Smooth muscle cell (in vitro differentiated cells): ENCODE measurements at regions not wholly inside any gene's neighbourhood (a gene's known extent, or its start where the extent isn't known, plus 50 kb on each side); places are given as distances from the start of the nearest gene placed in this dataset.

Experiments
- DNase-seq: peaks from one replicate; lab custom pipeline; 2025; ENCODE audit not compliant: unreplicated experiment; lab: John Stamatoyannopoulos, UW
- H2AFZ ChIP-seq: fragments of 200-600 bp; sonication (generic); 2 replicates; pipeline ENCODE4 v1.6.0; 2016; ENCODE audit warnings: antibody characterized with exemption, low read depth, mild to moderate bottlenecking
- H3F3A ChIP-seq: fragments of 200-600 bp; sonication (generic); 2 replicates; pipeline ENCODE4 v1.6.0; 2017; ENCODE audit warnings: antibody characterized with exemption, low read depth
- H3K27ac ChIP-seq: fragments of 200-600 bp; sonication (generic); 2 replicates; pipeline ENCODE4 v1.5.1; 2016; ENCODE audit warnings: low read depth, mild to moderate bottlenecking
- H3K27me3 ChIP-seq: fragments of 200-600 bp; sonication (generic); 2 replicates; pipeline ENCODE4 v1.6.1; 2016; ENCODE audit warnings: low read depth, mild to moderate bottlenecking
- H3K36me3 ChIP-seq: fragments of 200-600 bp; sonication (generic); 2 replicates; pipeline ENCODE4 v1.5.1; 2016; ENCODE audit warnings: low read depth
- H3K4me1 ChIP-seq: fragments of 200-600 bp; sonication (generic); 2 replicates; pipeline ENCODE4 v1.5.1; 2016; ENCODE audit warnings: low read depth
- H3K4me2 ChIP-seq: fragments of 200-600 bp; sonication (generic); 2 replicates; pipeline ENCODE4 v1.6.0; 2016; ENCODE audit warnings: mild to moderate bottlenecking
- H3K4me3 ChIP-seq: fragments of 200-600 bp; sonication (generic); 2 replicates; pipeline ENCODE4 v1.5.1; 2016; ENCODE audit warnings: mild to moderate bottlenecking
- H3K79me2 ChIP-seq: fragments of 200-600 bp; sonication (generic); 2 replicates; pipeline ENCODE4 v1.6.0; 2016; ENCODE audit warnings: low read depth, mild to moderate bottlenecking
- H3K9ac ChIP-seq: fragments of 200-600 bp; sonication (generic); 2 replicates; pipeline ENCODE4 v1.6.0; 2016; ENCODE audit warnings: low read depth
- H3K9me3 ChIP-seq: fragments of 200-600 bp; sonication (generic); replicated peaks from 2 replicates; pipeline ENCODE4 v1.5.1; 2016; ENCODE audit warnings: low read depth
- H4K20me1 ChIP-seq: fragments of 200-600 bp; sonication (generic); 2 replicates; pipeline ENCODE4 v1.6.0; 2016; ENCODE audit warnings: low read depth
- WGBS: methylation state at CpG from one replicate; pipeline ENCODE4 v1.1.7; 2016; ENCODE audit warnings: low lambda C conversion rate; 5-methylcytosine and 5-hydroxymethylcytosine counted together
- TF ChIP-seq, protein P1 (sequence below): fragments of 200-600 bp; sonication (generic); IDR thresholded peaks from 2 replicates; pipeline ENCODE4 v1.5.1; 2017; ENCODE audit warnings: borderline replicate concordance, mild to moderate bottlenecking, antibody characterized with exemption; ENCODE audit not compliant: insufficient read depth, poor library complexity, severe bottlenecking

DNA sequence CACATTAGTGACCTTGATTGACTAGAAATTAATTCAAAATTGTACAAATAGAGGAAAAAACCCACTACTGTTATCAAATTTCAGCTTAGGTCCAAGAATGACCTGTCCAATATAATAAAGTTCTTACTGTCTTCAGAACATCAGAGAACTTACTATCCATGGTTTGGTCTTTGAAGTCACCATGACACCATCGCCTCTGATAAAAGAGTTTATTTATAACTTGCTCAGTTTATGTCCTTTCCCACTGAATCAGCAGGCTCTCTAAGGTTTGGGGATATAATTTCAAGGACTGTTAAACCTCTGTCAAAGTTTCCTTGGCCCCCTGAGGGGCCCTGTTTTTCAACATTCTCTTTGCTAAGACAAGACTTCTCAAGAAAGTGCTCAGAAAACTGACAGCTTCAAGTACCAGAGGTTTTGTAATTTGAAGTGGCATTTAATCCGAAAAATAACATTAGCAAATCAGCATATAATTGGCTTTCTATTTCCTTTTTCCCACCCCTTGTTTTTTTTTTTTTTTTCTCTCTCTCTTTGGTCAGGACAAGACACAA lies 191.7 kb upstream of the FERD3L start:
- Histone ChIP-seq H3K27ac (peak overlapping the region; percentile 52), H3K4me2 (peak overlapping the region; percentile 65), H3K36me3 (no peaks in the 10 kb centered on the region), H2AFZ (peak overlapping the region; percentile 34), H3K9ac (no peak overlapping the region), H3K27me3 (no peaks in the 10 kb centered on the region), H3F3A (no peaks in the 10 kb centered on the region), H3K9me3 (no peaks in the 10 kb centered on the region), H4K20me1 (no peaks in the 10 kb centered on the region), H3K4me1 (peaks cover 16% of the 10 kb centered on the region), H3K79me2 (no peaks in the 10 kb centered on the region), H3K4me3 (no peak overlapping the region)
- WGBS = 49% methylated on average over 2 of the region's 2 CpGs
- TF ChIP-seq, protein P1, sequence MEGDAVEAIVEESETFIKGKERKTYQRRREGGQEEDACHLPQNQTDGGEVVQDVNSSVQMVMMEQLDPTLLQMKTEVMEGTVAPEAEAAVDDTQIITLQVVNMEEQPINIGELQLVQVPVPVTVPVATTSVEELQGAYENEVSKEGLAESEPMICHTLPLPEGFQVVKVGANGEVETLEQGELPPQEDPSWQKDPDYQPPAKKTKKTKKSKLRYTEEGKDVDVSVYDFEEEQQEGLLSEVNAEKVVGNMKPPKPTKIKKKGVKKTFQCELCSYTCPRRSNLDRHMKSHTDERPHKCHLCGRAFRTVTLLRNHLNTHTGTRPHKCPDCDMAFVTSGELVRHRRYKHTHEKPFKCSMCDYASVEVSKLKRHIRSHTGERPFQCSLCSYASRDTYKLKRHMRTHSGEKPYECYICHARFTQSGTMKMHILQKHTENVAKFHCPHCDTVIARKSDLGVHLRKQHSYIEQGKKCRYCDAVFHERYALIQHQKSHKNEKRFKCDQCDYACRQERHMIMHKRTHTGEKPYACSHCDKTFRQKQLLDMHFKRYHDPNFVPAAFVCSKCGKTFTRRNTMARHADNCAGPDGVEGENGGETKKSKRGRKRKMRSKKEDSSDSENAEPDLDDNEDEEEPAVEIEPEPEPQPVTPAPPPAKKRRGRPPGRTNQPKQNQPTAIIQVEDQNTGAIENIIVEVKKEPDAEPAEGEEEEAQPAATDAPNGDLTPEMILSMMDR = no peak
- no peak for DNase-seq

DNA sequence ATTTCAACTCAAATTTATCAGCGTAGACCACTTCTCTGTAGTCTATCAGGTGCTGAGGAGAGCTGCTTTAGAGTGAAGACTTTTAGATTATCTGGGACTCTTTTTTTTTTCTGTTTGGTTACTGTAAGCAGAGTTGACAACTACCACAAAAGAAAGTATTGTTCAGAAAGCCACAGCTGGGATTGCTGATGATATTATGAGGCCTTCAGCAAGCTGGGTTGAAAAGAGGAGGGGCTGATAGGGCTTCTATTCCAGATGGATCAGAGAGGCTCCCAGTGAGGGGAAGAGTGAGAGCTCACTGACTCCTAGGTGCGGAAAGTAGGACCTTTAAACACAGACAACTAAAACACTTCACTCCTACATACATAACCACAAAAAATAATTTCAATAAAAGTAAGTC lies 188.5 kb upstream of the FERD3L start:
- Histone ChIP-seq H3K4me3 (no peak overlapping the region), H3F3A (no peaks in the 10 kb centered on the region), H3K27ac (no peak overlapping the region), H3K36me3 (no peaks in the 10 kb centered on the region), H4K20me1 (no peaks in the 10 kb centered on the region), H3K4me1 (peaks cover 16% of the 10 kb centered on the region), H3K9ac (no peak overlapping the region), H3K4me2 (no peak overlapping the region), H3K79me2 (no peaks in the 10 kb centered on the region), H3K9me3 (no peaks in the 10 kb centered on the region), H2AFZ (peak overlapping the region; percentile 53), H3K27me3 (no peaks in the 10 kb centered on the region)
- 75% methylated on average over 2 of the region's 2 CpGs for WGBS
- no peak for DNase-seq
- TF ChIP-seq, protein P1 = no peak

DNA sequence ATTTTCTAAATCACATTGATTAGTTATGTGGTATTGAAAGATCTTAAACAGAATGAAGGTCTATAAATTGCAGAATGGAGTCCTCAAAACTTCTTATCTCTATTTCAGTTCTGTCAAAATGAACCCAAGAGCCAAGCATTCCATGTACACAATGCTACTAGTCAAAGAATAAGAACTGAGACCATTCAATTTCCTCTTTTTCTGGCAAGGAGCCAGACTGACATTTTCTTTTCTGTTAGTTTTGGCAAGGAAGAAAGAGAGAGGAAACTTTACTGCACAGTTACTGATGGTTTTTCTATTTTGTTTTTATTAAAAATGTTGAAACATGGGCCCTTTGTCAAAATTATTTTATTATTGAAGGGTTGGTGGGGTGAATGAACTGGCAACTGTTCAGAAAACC lies 181.8 kb upstream of the FERD3L start:
- H3K4me2 ChIP-seq = no peak overlapping the region
- no peak overlapping the region for H2AFZ ChIP-seq
- H3K79me2 ChIP-seq = no peaks in the 10 kb centered on the region
- TF ChIP-seq, protein P1 = no peak
- DNase-seq = no peak
- H3K4me1 ChIP-seq = no peaks in the 10 kb centered on the region
- H3K4me3 ChIP-seq = no peak overlapping the region
- no peaks in the 10 kb centered on the region for H3K9me3 ChIP-seq
- no peaks in the 10 kb centered on the region for H4K20me1 ChIP-seq
- H3K9ac ChIP-seq = no peak overlapping the region
- no peaks in the 10 kb centered on the region for H3F3A ChIP-seq
- no peaks in the 10 kb centered on the region for H3K27me3 ChIP-seq
- no peak overlapping the region for H3K27ac ChIP-seq
- H3K36me3 ChIP-seq = no peaks in the 10 kb centered on the region

DNA sequence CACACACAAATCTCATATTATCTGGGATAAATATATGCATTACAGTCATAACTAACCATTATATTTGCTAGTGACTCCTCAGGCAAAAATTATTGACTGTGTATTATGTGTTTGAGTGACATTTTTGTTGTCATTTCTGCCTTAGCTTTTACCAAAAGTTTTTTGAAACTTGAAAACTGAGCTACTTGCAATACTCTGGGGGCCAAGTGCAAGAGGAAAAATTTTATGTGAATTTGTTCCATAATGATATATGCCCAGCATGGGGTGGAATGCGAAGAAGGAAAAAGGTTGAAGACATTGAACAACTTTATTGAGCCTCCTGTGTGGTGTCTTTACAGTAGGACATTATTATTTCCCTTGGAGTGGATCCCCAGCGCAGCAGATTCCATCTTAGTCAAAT lies 176.8 kb upstream of the FERD3L start:
- WGBS = 95% methylated on average over 2 of the region's 2 CpGs
- Histone ChIP-seq H3F3A (no peaks in the 10 kb centered on the region), H3K27me3 (no peaks in the 10 kb centered on the region), H3K4me3 (no peak overlapping the region), H3K9ac (no peak overlapping the region), H4K20me1 (no peaks in the 10 kb centered on the region), H3K4me1 (no peaks in the 10 kb centered on the region), H3K79me2 (no peaks in the 10 kb centered on the region), H3K36me3 (no peaks in the 10 kb centered on the region), H3K27ac (no peak overlapping the region), H3K9me3 (no peaks in the 10 kb centered on the region), H3K4me2 (no peak overlapping the region), H2AFZ (no peak overlapping the region)
- TF ChIP-seq, protein P1 = no peak
- DNase-seq = no peak
